Mammary epithelial cell (primary cell): ENCODE measurements at regions not wholly inside any gene's neighbourhood (a gene's known extent, or its start where the extent isn't known, plus 50 kb on each side); places are given as distances from the start of the nearest gene placed in this dataset.

ENCODE experiments used
- CTCF ChIP-seq, 2 donors: IDR thresholded peaks in 1 of 2; conservative IDR thresholded peaks in 1 of 2; 2 replicates each; pipeline ENCODE4 v1.5.1; 2011 to 2012; ENCODE audit warnings: inconsistent platforms in 2 of 2, low read length in 2 of 2, mild to moderate bottlenecking in 2 of 2, control low read depth in 1 of 2, low read depth in 1 of 2; ENCODE audit not compliant: insufficient read depth in 1 of 2; ENCODE audit errors: extremely low read depth in 1 of 2
- EZH2 ChIP-seq: IDR thresholded peaks from 2 replicates; pipeline ENCODE4 v1.6.1; 2012; ENCODE audit warnings: low read length, inconsistent platforms, borderline replicate concordance

GRCh38 chr2:196420143-196420542 is 219.4 kb upstream of the CCDC150 start:
- no peak for TF ChIP-seq CTCF (conservative IDR thresholded peaks at IDR 0.05 in 1 of 2, IDR thresholded peaks at IDR 0.05 in 1 of 2; ENCODE audit: extremely low read depth in 1 of 2, insufficient read depth in 1 of 2, low read depth in 1 of 2, low read length in 2 of 2)
- no peak for TF ChIP-seq EZH2
